GM18951 (cell line): ENCODE measurements at regions not wholly inside any gene's neighbourhood (a gene's known extent, or its start where the extent isn't known, plus 50 kb on each side); places are given as distances from the start of the nearest gene placed in this dataset.

Experiments used
- POLR2A ChIP-seq: IDR thresholded peaks from 4 replicates; pipeline ENCODE4 v1.6.1; 2011; ENCODE audit warnings: mild to moderate bottlenecking; ENCODE audit not compliant: insufficient read length, insufficient read depth; ENCODE audit errors: extremely low read depth
- in situ Hi-C: fragments of 300-500 bp; cut with MboI; formaldehyde crosslinking; loops from one replicate; pipeline ENCODE4 v1.12.0; 2022; ENCODE audit warnings: low sequenced_read_pairs, mixed read lengths, inconsistent platforms; ENCODE audit not compliant: unreplicated experiment

DNA sequence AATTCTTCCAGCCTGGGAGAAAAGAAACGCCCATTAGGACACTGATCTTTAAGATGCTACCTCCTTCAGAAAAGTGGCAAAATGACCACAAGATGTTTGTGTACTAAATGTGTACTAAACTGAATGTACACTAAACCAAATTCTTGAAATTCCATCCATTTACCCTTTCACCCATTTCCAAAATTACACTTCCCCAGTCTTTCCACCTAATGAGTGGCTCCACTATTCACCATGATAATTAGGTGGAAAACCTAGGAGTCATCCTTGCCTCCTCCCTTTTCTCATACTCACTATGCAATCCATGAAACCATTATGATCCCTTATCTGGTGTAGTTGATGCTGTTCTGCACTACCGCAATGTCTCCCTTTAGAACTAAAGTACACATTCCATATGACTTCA, 452.1 kb upstream of the THBS1 start:
- in situ Hi-C loops = no loop called here
- TF ChIP-seq POLR2A = no peak

DNA sequence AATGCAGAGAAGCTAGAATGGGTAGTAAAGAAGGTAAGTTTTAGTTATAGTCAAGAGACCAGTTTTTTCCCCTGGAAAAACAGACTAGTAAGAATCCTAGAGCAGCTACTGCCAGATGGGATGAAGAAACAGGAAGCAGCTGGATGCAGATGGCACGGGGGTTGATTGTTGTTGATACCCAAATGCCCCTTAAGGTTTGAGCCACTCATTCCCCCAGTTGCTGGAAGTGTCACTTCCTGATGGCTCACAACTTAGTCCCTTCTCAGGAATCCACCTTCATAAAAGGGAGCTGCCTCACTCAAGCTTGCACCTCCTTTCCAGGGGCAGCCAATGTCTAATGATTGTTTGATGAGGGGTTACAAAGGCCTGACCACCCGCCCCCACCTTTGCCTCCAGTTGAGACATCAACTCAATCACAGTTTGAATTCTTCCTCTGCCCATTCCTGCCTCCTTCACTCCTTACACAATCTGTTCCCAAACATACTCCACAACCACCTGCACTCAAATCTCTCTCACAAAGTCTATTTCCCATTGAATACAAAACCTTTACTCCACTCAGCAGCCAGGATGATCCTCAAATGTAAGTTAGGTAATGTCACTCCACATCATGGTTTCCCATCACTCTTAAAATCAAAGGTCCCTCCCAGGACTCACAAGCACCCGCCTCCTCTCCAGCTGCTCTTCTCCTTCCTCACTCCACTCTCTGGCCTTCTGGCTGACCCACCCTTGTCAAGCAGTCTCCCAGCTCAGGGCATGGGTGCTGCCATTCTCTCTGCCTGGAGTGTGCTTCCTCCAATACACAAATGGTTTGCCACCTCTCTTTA, 450.1 kb upstream of the THBS1 start:
- TF ChIP-seq POLR2A = no peak
- in situ Hi-C loops = no loop called here

DNA sequence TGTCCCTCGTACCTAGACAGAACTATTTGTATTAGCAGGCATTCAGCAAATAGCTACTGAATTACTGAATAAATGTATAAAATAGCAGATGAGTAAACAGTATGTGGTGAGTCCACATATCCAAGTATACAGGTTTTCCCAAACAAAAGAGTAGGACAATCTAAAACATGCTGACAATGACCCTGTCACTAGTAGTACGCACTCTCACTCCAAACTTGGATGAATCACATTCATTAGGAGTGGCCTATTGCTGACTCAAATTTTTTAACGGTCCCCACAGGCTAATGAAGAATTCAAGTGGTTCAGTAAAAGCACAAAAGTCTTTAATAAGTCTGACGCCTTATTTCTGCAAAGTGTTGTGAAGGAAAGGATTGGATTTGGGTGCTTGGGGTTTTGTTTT, 449.3 kb upstream of the THBS1 start:
- in situ Hi-C loops = no loop called here
- TF ChIP-seq POLR2A = no peak

DNA sequence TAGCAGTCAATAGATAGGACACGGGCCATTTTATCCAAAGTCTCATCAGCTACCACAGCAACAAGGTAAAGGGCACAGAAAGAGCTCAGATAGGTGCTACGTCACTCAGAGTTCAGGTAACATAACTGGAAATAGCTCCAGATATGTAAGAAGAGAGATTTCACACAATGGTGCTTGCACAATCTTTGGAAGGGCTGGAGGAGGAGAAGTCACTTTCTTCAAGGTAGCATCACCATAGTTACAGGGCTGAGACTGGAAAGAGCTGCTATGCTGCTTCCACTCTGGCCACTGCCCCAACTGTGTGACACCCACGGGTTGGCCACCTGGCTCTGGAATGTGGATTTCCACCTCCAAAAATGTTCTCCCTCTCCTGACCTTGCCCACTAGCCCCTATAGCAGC, 448.8 kb upstream of the THBS1 start:
- no peak for TF ChIP-seq POLR2A
- in situ Hi-C loops = no loop called here

DNA sequence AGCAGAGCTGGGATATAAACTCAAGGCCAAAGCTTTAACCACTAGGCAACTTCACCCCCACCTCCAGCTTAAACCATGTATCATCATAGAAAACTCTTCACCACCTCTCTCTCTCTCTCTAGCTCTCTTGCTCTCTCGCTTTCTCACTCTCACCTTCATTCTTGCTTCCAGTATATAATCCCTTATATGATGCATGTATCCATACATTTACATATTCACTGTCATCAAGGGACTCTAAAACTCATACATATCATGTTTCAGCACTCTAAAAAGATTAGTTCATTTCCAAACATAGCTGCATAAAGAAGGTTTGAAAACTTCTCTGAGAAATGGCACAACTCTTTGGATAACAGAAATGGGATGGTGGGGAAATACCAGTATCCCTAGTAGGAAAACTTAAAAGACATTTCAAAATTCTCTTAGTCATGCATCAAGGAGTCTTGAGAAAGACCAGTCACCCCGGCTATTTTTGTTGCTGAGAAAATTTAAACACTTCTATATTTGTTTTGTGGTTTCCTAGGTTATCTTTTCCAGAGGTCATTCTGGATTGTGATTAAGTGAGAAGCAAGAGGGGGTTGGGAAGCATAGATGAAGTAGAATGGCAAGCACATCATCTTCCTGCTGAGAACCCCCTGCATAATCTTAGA, 447.8 kb upstream of the THBS1 start:
- no peak for TF ChIP-seq POLR2A
- in situ Hi-C loops = no loop called here

DNA sequence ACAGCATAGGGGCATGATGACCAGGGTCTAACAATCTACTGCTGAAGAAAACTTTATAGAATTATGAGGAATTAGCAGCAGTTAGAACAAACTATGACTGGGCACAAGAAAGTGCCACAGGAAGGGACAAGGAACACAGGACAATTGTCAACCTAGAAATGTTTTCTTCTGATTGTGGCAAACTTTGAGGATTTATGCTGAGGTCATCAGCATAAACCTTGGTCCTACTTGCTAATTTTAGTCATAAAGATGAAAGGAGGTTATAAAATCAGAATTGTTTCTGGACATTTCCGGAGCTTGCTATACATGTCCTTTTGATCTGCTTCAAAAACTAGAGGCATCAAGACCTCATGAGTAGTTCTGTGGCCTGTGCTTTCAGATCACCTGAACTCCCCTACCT, 446.6 kb upstream of the THBS1 start:
- no peak for TF ChIP-seq POLR2A
- in situ Hi-C loops = no loop called here

DNA sequence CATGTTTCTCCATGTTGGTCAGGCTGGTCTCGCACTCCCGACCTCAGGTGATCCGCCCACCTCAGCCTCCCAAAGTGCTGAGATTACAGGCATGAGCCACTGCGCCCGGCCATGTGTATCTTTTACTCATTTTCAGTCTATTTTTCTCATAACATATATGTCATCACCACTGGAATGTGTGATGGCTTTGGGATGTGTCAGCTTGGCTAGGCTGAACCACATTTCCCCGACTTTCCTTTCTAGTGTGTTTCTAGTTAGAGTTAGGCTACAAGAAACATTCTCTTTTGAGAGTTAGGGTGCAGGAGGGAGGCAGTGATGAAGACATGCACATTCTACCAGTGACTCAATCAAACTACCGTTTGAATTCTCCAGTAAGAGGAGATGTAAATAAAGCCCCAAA, 444.9 kb upstream of the THBS1 start:
- in situ Hi-C loops = no loop called here
- TF ChIP-seq POLR2A = no peak

DNA sequence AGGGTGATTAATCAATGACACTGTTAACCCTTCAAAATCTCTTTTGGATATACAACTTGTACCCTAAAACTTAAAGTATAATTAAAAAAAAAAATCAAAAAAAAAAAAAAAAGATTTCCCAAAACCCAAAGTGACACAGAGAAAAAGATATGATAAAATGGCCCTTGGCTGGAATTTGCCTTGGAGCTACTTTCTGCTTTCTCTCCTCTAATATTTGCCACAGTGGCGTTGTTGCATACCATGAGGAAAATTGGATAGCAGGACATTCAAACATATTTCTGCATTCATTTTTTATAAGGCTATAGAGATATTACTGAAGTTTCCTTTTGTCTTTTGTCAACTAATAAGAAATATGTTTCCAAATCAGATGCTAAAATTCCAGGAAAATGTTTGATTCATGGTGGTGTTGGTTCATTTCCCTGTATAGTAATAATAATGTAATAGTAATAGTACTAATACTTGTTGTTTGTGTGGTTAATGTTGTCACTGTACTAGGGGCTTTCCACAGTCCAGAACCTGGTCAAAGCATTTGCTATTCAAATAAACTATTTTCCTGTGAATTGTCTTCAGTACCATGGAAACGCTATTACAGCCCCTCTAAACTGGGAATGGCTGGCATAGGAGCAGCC, 441.3 kb upstream of the THBS1 start:
- in situ Hi-C loops = no loop called here
- TF ChIP-seq POLR2A = no peak

DNA sequence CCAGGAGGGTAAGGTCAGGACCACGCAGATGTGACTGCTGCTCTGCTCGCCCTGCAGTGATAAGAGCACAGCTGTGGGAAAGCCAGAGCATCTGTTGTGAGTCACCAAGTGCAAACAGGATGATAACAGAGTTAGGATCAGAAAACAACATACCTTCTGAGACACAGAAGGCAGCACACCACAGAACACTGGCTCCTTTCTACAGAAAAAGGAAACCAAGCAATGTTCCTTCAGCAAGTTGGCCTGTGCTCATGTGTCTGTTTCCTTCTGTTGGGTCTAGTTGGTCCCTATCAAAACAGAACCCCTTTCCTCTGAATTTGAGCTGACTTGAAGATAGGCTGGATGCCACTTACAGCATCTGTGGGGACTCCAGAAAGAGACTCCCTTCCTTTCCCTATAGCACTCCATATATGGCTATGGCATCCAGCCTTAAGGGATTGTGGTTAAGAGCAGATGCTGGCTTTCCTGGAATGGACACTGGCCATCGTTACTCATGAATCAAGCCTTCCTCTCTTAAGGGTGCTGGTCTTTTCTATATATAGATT, 440.7 kb upstream of the THBS1 start:
- in situ Hi-C loops = no loop called here
- TF ChIP-seq POLR2A = no peak

DNA sequence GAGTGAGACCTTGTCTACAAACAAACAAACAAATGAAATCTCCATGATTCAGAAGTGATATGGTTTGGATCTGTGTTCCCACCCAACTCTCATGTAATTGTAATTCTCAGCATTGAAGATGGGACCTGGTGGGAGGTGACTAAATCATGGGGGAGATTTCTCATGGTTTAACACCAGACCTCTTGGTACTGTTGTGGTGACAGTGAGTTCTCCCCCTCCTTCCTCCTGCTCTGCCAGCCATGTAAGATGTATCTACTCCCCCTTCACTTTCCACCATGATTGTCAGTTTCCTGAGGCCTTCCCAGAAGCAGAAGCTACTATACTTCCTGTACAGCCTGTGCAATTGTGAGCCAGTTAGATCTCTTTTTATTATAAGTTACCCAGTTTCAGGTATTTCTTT, 438.4 kb upstream of the THBS1 start:
- no peak for TF ChIP-seq POLR2A
- in situ Hi-C loops = no loop called here

DNA sequence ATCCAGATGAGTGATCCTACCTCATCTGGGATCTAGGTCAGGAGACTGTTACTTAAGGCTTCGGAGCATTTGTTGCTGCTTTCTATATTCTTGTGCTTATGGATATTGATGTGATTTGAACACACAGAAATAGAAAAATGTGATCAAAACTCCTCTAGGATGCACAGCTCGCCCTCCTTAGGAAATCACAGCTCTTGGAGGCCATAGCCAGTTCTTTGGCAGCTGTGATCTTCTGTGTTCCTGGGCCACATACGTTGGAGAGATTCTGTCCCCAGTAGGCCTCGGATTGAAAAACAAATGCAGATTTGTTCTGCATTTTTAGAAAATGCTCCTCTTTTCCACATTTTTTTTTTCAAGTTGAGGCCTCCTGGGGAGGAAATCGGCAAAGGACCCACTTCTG, 437.4 kb upstream of the THBS1 start:
- in situ Hi-C loops = no loop called here
- no peak for TF ChIP-seq POLR2A

DNA sequence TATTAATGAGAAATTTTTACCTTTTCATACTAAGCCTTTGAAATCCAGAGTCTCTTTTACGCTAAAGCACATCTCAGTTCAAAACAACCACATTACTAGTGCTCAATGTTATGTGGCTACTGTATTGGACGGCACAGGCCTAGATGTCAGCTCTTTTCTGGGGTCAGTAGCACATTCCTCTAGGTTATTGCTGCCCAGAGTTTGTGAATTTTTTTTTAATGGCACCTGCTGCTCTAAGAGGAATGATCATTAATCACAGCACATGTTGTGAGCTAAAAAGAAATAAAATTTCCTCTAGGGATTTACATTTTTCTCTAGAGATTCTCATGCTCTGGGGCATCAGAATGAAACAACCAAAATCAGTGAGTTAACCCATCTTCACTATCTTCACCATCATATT, 436.8 kb upstream of the THBS1 start:
- in situ Hi-C loops = no loop called here
- TF ChIP-seq POLR2A = no peak

DNA sequence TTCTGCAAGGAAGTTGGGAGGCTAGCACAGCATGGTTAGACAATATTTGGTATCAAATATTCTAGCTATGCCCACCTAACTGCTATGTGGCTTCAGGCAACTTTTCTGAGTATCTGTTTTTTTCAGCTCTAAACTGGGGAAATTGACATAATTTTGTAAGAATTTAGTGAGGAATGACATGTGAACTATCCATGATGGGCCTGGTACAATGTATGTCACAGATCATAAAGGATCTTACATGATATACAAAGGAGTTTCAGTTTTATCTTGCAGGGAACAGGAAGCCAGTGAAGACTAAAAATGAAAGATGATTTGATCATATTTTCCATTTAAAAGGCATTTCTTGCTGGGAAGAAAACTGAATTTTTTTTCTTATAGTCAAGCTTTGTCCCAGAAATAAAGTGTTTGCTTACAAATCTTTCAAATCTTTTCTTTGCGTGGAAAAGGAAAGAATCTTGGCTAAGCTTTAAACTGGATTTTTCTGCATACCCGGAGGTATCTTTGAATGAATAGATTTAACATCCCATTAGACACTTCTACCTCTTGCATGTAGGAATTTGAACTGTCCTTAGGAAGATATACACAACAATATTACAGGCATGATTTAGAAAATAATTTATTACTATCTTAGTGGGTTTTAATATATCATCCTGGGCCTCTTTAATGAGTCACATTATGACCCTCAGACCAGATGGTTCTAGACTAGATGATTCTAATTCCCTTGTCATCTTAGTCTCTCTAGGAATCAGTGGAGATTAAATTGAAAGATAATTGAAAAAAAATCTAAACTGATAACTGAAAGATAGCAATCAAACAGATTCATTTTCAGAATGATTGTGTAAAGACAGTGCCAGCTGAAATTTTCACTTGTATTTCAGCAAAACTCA, 436.0 kb upstream of the THBS1 start:
- in situ Hi-C loops = no loop called here
- TF ChIP-seq POLR2A = no peak
